OCI-LY3 (cell line): ENCODE measurements at regions not wholly inside any gene's neighbourhood (a gene's known extent, or its start where the extent isn't known, plus 50 kb on each side); places are given as distances from the start of the nearest gene placed in this dataset.

Source experiments
- H2AFZ ChIP-seq: fragments of 200-600, 300-600 bp; shearing (Covaris generic); 2 replicates; pipeline ENCODE4 v1.6.0; 2014; ENCODE audit warnings: antibody characterized with exemption, low read depth, low read length
- H3K27ac ChIP-seq: fragments of 200-600, 300-600 bp; sonication (generic); 2 replicates; pipeline ENCODE4 v1.5.1; 2014; ENCODE audit warnings: mild to moderate bottlenecking, low read length, moderate library complexity, mixed read lengths
- H3K27me3 ChIP-seq: fragments of 200-600, 300-600 bp; sonication (generic); 2 replicates; pipeline ENCODE4 v1.6.1; 2014; ENCODE audit warnings: low read depth, low read length, mixed read lengths
- H3K36me3 ChIP-seq: fragments of 200-600, 300-600 bp; sonication (generic); replicated peaks from 2 replicates; pipeline ENCODE3; 2014; ENCODE audit warnings: low read depth, low read length, mixed read lengths
- H3K4me1 ChIP-seq: fragments of 300-600, 200-600 bp; sonication (generic); 2 replicates; pipeline ENCODE4 v1.6.1; 2014; ENCODE audit warnings: low read length, mixed read lengths
- H3K4me2 ChIP-seq: fragments of 200-600, 300-600 bp; sonication (generic); 2 replicates; pipeline ENCODE4 v1.6.1; 2014; ENCODE audit warnings: low read length, mixed read lengths
- H3K4me3 ChIP-seq: fragments of 300-600, 200-600 bp; sonication (generic); 2 replicates; pipeline ENCODE4 v1.5.1; 2014; ENCODE audit warnings: antibody characterized with exemption, mild to moderate bottlenecking, low read length, moderate library complexity
- H3K79me2 ChIP-seq: fragments of 300-600, 200-600 bp; shearing (Covaris generic); 2 replicates; pipeline ENCODE4 v1.6.1; 2014; ENCODE audit warnings: mild to moderate bottlenecking, low read length, mixed read lengths
- H3K9ac ChIP-seq: fragments of 300-600, 200-600 bp; shearing (Covaris generic); 2 replicates; pipeline ENCODE4 v1.6.0; 2014; ENCODE audit warnings: mild to moderate bottlenecking, low read length, moderate library complexity
- H3K9me3 ChIP-seq: fragments of 200-600, 300-600 bp; shearing (Covaris generic); 2 replicates; pipeline ENCODE4 v1.6.1; 2014; ENCODE audit warnings: low read length, mixed read lengths; ENCODE audit not compliant: insufficient read depth
- H4K20me1 ChIP-seq: fragments of 200-600, 300-600 bp; sonication (generic); 2 replicates; pipeline ENCODE4 v1.6.1; 2016; ENCODE audit warnings: low read length, mixed read lengths; ENCODE audit not compliant: insufficient read depth
- EZH2phosphoT487 ChIP-seq: fragments of 200-600 bp; shearing (Covaris generic); IDR thresholded peaks from 2 replicates; pipeline ENCODE4 v1.6.1; 2018; ENCODE audit warnings: antibody characterized with exemption, mixed run types, low read depth
- TF ChIP-seq, protein P1 (sequence below): fragments of 200-600, 300-600 bp; sonication (generic); IDR thresholded peaks from 2 replicates; pipeline ENCODE4 v1.5.1; 2014; ENCODE audit warnings: antibody characterized with exemption, low read length, low read depth

DNA sequence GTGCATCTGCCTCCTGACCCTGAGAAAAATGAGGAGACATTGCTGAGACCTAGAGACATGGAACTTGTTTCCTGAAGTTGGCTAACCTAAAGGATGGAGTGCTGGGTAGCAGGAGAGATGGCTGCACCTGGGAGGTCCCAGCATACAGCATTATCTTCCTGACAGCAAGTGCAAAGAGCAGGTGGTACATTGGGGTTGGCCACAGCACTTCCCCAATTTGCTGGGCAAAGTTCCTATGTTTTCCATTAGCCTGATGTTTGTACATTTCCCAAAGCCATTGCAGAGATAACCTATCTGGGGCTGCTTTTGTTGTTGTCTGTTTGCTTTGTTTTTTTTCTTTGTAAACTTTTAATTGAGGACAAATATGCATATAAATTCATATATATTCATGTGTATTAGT is 296.7 kb downstream of the HRH4 start:
- H3K4me3 ChIP-seq = no peak overlapping the region
- no peak overlapping the region for H3K27ac ChIP-seq
- H3K9me3 ChIP-seq = no peaks in the 10 kb centered on the region
- H3K79me2 ChIP-seq = no peaks in the 10 kb centered on the region
- no peaks in the 10 kb centered on the region for H3K4me1 ChIP-seq
- H3K27me3 ChIP-seq = 0 out of 2 replicates have a peak, but pooled peaks cover 5% of the 10 kb centered on the region
- no peaks in the 10 kb centered on the region for H3K36me3 ChIP-seq
- no peak overlapping the region for H3K9ac ChIP-seq
- H2AFZ ChIP-seq = no peak overlapping the region
- no peak overlapping the region for H3K4me2 ChIP-seq
- no peak for TF ChIP-seq EZH2phosphoT487
- H4K20me1 ChIP-seq = no peaks in the 10 kb centered on the region

DNA sequence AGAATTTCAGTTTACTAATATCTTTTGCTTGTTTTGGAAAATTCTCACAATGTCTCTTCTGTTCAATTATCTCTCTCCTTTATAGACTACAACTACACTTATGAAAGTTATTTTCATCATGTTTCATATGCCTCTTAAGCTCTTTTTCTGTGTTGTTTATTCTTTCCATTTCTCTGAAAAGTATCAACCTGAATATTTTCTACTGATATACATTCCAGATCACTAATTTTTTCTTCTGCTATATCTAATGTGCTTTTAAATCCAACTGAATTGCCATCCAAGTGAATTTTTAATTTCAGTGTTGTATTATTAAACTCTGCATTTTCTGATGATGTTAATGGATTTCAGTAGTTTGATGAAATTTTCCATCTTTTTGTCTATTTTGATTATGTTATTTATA is 301.3 kb downstream of the HRH4 start:
- Histone ChIP-seq H3K79me2 (no peaks in the 10 kb centered on the region), H3K4me2 (no peak overlapping the region), H3K9ac (no peak overlapping the region), H2AFZ (no peak overlapping the region), H3K27me3 (0 out of 2 replicates have a peak, but pooled peaks cover 5% of the 10 kb centered on the region), H3K9me3 (no peaks in the 10 kb centered on the region), H3K36me3 (no peaks in the 10 kb centered on the region), H3K4me1 (no peaks in the 10 kb centered on the region), H3K27ac (no peak overlapping the region), H3K4me3 (no peak overlapping the region), H4K20me1 (no peaks in the 10 kb centered on the region)
- no peak for TF ChIP-seq EZH2phosphoT487
- TF ChIP-seq, protein P1, sequence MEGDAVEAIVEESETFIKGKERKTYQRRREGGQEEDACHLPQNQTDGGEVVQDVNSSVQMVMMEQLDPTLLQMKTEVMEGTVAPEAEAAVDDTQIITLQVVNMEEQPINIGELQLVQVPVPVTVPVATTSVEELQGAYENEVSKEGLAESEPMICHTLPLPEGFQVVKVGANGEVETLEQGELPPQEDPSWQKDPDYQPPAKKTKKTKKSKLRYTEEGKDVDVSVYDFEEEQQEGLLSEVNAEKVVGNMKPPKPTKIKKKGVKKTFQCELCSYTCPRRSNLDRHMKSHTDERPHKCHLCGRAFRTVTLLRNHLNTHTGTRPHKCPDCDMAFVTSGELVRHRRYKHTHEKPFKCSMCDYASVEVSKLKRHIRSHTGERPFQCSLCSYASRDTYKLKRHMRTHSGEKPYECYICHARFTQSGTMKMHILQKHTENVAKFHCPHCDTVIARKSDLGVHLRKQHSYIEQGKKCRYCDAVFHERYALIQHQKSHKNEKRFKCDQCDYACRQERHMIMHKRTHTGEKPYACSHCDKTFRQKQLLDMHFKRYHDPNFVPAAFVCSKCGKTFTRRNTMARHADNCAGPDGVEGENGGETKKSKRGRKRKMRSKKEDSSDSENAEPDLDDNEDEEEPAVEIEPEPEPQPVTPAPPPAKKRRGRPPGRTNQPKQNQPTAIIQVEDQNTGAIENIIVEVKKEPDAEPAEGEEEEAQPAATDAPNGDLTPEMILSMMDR = no peak

DNA sequence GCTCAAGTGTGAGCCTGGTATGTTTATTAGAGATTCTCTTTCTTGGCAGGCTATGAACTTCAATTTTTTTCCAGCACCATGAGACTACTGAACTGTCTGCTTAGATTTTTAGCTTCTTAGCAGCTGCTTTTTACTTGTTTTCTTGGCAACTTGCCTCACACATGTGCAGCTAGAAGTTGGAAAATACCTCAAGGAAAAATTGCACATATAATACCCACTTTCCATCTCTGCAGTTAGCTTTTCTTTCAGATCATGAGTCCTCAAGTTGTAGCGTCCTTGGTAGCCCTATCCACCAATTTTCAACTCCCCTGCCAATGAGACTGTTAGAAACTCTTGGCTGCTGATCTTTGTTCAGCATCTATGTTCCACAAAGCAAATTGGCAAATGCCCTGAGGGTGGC is 302.1 kb downstream of the HRH4 start:
- Histone ChIP-seq H3K79me2 (no peaks in the 10 kb centered on the region), H3K27ac (no peak overlapping the region), H3K36me3 (no peaks in the 10 kb centered on the region), H3K9me3 (no peaks in the 10 kb centered on the region), H4K20me1 (no peaks in the 10 kb centered on the region), H3K4me2 (no peak overlapping the region), H3K4me3 (no peak overlapping the region), H3K27me3 (0 out of 2 replicates have a peak, but pooled peaks cover 5% of the 10 kb centered on the region), H3K4me1 (no peaks in the 10 kb centered on the region), H3K9ac (no peak overlapping the region), H2AFZ (no peak overlapping the region)
- TF ChIP-seq EZH2phosphoT487 = no peak
- TF ChIP-seq, protein P1 = no peak

DNA sequence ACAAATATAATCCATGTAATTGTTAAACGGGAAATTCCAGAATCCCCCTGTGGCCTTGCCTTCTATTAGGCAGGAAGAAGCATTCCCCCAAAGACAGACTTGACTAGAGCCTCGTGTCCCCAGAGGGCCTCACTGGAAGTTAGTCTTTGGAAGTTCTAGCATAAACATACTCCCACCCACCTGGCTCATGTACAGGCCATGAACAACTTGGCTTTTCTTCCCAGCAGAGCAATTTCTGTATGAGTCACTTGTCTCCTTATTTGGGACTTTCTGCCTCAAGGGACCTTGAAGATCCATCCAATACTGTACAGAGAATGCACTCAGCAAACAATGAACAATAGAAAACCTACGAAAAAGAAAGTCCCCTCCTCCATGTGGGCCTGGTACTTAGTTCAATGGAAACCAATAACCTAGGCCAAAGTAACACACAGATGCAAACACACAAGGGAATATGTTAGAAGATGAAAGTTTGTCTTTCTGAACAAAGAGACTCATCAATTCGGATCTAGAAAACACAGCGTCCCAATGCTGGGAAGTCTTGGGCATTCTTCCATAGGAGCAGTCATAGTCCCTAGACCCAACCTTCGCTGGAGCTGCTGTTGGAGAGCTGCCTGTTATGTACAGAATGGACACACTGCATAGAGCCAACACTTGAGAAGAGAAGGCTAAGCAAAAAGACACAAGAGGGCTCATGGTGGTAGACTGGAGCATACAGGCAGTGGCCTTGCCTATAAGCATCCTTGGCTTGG is 303.5 kb downstream of the HRH4 start:
- no peaks in the 10 kb centered on the region for H3K36me3 ChIP-seq
- H3K27me3 ChIP-seq = no peaks in the 10 kb centered on the region
- no peak overlapping the region for H3K4me2 ChIP-seq
- TF ChIP-seq, protein P1 = no peak
- TF ChIP-seq EZH2phosphoT487 = no peak
- no peaks in the 10 kb centered on the region for H4K20me1 ChIP-seq
- no peak overlapping the region for H3K4me3 ChIP-seq
- no peak overlapping the region for H3K27ac ChIP-seq
- H3K9me3 ChIP-seq = no peaks in the 10 kb centered on the region
- no peaks in the 10 kb centered on the region for H3K79me2 ChIP-seq
- no peak overlapping the region for H3K9ac ChIP-seq
- H3K4me1 ChIP-seq = no peaks in the 10 kb centered on the region
- no peak overlapping the region for H2AFZ ChIP-seq
